ENCODE measurements at regions not wholly inside any gene's neighbourhood (a gene's known extent, or its start where the extent isn't known, plus 50 kb on each side); places are given as distances from the start of the nearest gene placed in this dataset.
A peak's percentile ranks its signal among the peaks of the same experiment; 100 is the strongest.

GRCh38 chr12:47387994-47388393 is 308.2 kb upstream of the AMIGO2 start:
- intact Hi-C loops (cut with DNase I; ENCODE audit: low total_unique reads), result no loop called here
- H3K36me3 ChIP-seq (ENCODE audit: low read depth, missing control alignments), result no peaks in the 10 kb centered on the region
- DNase-seq, result no peak
- H3K4me1 ChIP-seq, result peaks cover 8% of the 10 kb centered on the region
- H3K4me3 ChIP-seq, result no peak overlapping the region
- H3K27me3 ChIP-seq, result no peaks in the 10 kb centered on the region
- TF ChIP-seq POLR2A (IDR thresholded peaks at IDR 0.05) (no peak), CTCF (IDR thresholded peaks at IDR 0.05) (no peak)
- no peak overlapping the region for H3K27ac ChIP-seq
- 95% methylated on average over 1 of the region's 1 CpG for WGBS, 2 donors
- no peaks in the 10 kb centered on the region for H3K9me3 ChIP-seq

- 67 to 75% methylated on average over 5 of the region's 5 CpGs for WGBS, 2 donors
- no peaks in the 10 kb centered on the region for H3K36me3 ChIP-seq (ENCODE audit: low read depth, missing control alignments)
- H3K9me3 ChIP-seq, result no peaks in the 10 kb centered on the region
- no peaks in the 10 kb centered on the region for H3K27me3 ChIP-seq
- no peak for TF ChIP-seq CTCF (IDR thresholded peaks at IDR 0.05)
- no peak for TF ChIP-seq POLR2A (IDR thresholded peaks at IDR 0.05)
- intact Hi-C loops (cut with DNase I; ENCODE audit: low total_unique reads), result no loop called here
- peaks cover 4% of the 10 kb centered on the region for H3K4me1 ChIP-seq
- no peak overlapping the region for H3K4me3 ChIP-seq
- H3K27ac ChIP-seq, result peak overlapping the region; percentile 26 to 42
- no peak for DNase-seq
Observed at GRCh38 chr12:47385653-47386052, 305.9 kb upstream of the AMIGO2 start.

- intact Hi-C loops (cut with DNase I; ENCODE audit: low total_unique reads), result no loop called here
- Histone ChIP-seq H3K36me3 (ENCODE audit: low read depth, missing control alignments) (no peaks in the 10 kb centered on the region), H3K27me3 (no peaks in the 10 kb centered on the region), H3K9me3 (no peaks in the 10 kb centered on the region), H3K27ac (peak overlapping the region; percentile 26), H3K4me3 (no peak overlapping the region), H3K4me1 (peaks cover 4% of the 10 kb centered on the region)
- DNase-seq, result no peak
- TF ChIP-seq POLR2A (IDR thresholded peaks at IDR 0.05), result no peak
- 33 to 35% methylated on average over 4 of the region's 4 CpGs for WGBS, 2 donors
Observed at GRCh38 chr12:47383942-47384341, 304.2 kb upstream of the AMIGO2 start.

- Histone ChIP-seq H3K27ac (no peak overlapping the region), H3K4me1 (peaks cover 6% of the 10 kb centered on the region), H3K9me3 (no peaks in the 10 kb centered on the region), H3K4me3 (no peak overlapping the region), H3K27me3 (no peaks in the 10 kb centered on the region), H3K36me3 (ENCODE audit: low read depth, missing control alignments) (no peaks in the 10 kb centered on the region)
- 83 to 100% methylated on average over 1 of the region's 1 CpG for WGBS, 2 donors
- no peak for TF ChIP-seq POLR2A (IDR thresholded peaks at IDR 0.05)
- TF ChIP-seq CTCF (IDR thresholded peaks at IDR 0.05), result no peak
- no peak for DNase-seq
- intact Hi-C loops (cut with DNase I; ENCODE audit: low total_unique reads), result no loop called here
Observed at GRCh38 chr12:47382305-47382704, 302.5 kb upstream of the AMIGO2 start.

GRCh38 chr12:47378907-47379306 is 299.1 kb upstream of the AMIGO2 start:
- Histone ChIP-seq H3K9me3 (no peaks in the 10 kb centered on the region), H3K36me3 (ENCODE audit: low read depth, missing control alignments) (no peaks in the 10 kb centered on the region), H3K4me3 (no peak overlapping the region), H3K27ac (peak overlapping the region in 1 of 2 donors; percentile 86), H3K27me3 (no peaks in the 10 kb centered on the region), H3K4me1 (peaks cover 6% of the 10 kb centered on the region)
- intact Hi-C loops (cut with DNase I; ENCODE audit: low total_unique reads), result no loop called here
- no peak for TF ChIP-seq POLR2A (IDR thresholded peaks at IDR 0.05)
- DNase-seq, result no peak

GRCh38 chr12:47378222-47378582 is 298.4 kb upstream of the AMIGO2 start:
- WGBS, 2 donors, result 65% methylated on average over 3 of the region's 3 CpGs
- intact Hi-C loops (cut with DNase I; ENCODE audit: low total_unique reads), result no loop called here
- no peaks in the 10 kb centered on the region for H3K9me3 ChIP-seq
- H3K27ac ChIP-seq, result peak overlapping the region; percentile 64 to 86
- H3K36me3 ChIP-seq (ENCODE audit: low read depth, missing control alignments), result no peaks in the 10 kb centered on the region
- no peaks in the 10 kb centered on the region for H3K27me3 ChIP-seq
- no peak for DNase-seq
- peaks cover 6% of the 10 kb centered on the region for H3K4me1 ChIP-seq
- no peak overlapping the region for H3K4me3 ChIP-seq
- TF ChIP-seq CTCF (IDR thresholded peaks at IDR 0.05), result no peak
- no peak for TF ChIP-seq POLR2A (IDR thresholded peaks at IDR 0.05)
